GM12891 (cell line): ENCODE measurements at regions not wholly inside any gene's neighbourhood (a gene's known extent, or its start where the extent isn't known, plus 50 kb on each side); places are given as distances from the start of the nearest gene placed in this dataset.
"Not testable (repeated sequence)": the region's sequence is repeated elsewhere in the genome, so short reads cannot be mapped to it uniquely, and the experiment has no call there.

Experiments
- DNase-seq: peaks from one replicate; pipeline ENCODE4 v3.0.0; 2011; ENCODE audit warnings: low spot score; ENCODE audit not compliant: insufficient read length
- FAIRE-seq: peaks from 2 replicates; lab custom pipeline; 2011; peaks lifted over from hg19 to GRCh38; lab: Jason Lieb, UNC
- PAX5 ChIP-seq: IDR thresholded peaks from 2 replicates; pipeline ENCODE4 v1.6.1; 2011; ENCODE audit warnings: low read length, moderate library complexity, mild to moderate bottlenecking; ENCODE audit not compliant: insufficient read depth, severe bottlenecking
- POLR2A ChIP-seq: IDR thresholded peaks from 2 replicates; pipeline ENCODE4 v1.6.1; 2011; ENCODE audit warnings: low read depth, low read length, control low read depth
- POLR2AphosphoS5 ChIP-seq: IDR thresholded peaks from 2 replicates; pipeline ENCODE4 v1.6.1; 2011; ENCODE audit warnings: low read depth, low read length, control low read depth
- POU2F2 ChIP-seq: IDR thresholded peaks from 2 replicates; pipeline ENCODE4 v1.6.1; 2011; ENCODE audit warnings: low read depth, mild to moderate bottlenecking, control low read depth, low read length, moderate library complexity
- SPI1 ChIP-seq: IDR thresholded peaks from 2 replicates; pipeline ENCODE4 v1.6.1; 2011; ENCODE audit warnings: low read depth, low read length, control low read depth
- TAF1 ChIP-seq: IDR thresholded peaks from 2 replicates; pipeline ENCODE4 v1.6.1; 2011; ENCODE audit warnings: low read depth, low read length, control low read depth

- DNase-seq (no peak), FAIRE-seq (no peak)
- no peak for TF ChIP-seq POLR2AphosphoS5
- TF ChIP-seq SPI1, result no peak
- no peak for TF ChIP-seq POLR2A
- no peak for TF ChIP-seq TAF1
- TF ChIP-seq PAX5, result no peak
- TF ChIP-seq POU2F2, result no peak
Observed at GRCh38 chr11:39772525-39773137, 1686.8 kb downstream of the LRRC4C start.

- no peak for FAIRE-seq
- TF ChIP-seq POU2F2 (no peak), PAX5 (no peak), POLR2AphosphoS5 (no peak), TAF1 (no peak), POLR2A (no peak), SPI1 (no peak)
- no peak for DNase-seq
Observed at GRCh38 chr11:39768214-39768613, 1691.2 kb downstream of the LRRC4C start.

GRCh38 chr11:39745401-39745800, 1714.1 kb downstream of the LRRC4C start:
- TF ChIP-seq PAX5 (no peak), POU2F2 (no peak), POLR2A (no peak), SPI1 (no peak), TAF1 (no peak), POLR2AphosphoS5 (no peak)
- FAIRE-seq (no peak), DNase-seq (no peak)

- no peak for DNase-seq
- TF ChIP-seq PAX5, result no peak
- TF ChIP-seq TAF1, result no peak
- no peak for TF ChIP-seq POLR2A
- TF ChIP-seq POU2F2, result no peak
- TF ChIP-seq SPI1, result no peak
- no peak for TF ChIP-seq POLR2AphosphoS5
- no peak for FAIRE-seq
Observed at GRCh38 chr11:39741066-39741465, 1718.4 kb downstream of the LRRC4C start.

- not testable (repeated sequence) for DNase-seq, FAIRE-seq
Observed at GRCh38 chr11:39736351-39736750, 1723.1 kb downstream of the LRRC4C start.

GRCh38 chr11:39732001-39732400, 1727.5 kb downstream of the LRRC4C start:
- no peak for DNase-seq
- no peak for TF ChIP-seq POU2F2
- TF ChIP-seq POLR2AphosphoS5, result no peak
- no peak for TF ChIP-seq TAF1
- no peak for TF ChIP-seq PAX5
- no peak for TF ChIP-seq POLR2A
- no peak for TF ChIP-seq SPI1

GRCh38 chr11:39725081-39725480, 1734.4 kb downstream of the LRRC4C start:
- FAIRE-seq (no peak), DNase-seq (no peak)
- TF ChIP-seq POU2F2, result no peak
- TF ChIP-seq SPI1, result no peak
- no peak for TF ChIP-seq POLR2AphosphoS5
- TF ChIP-seq POLR2A, result no peak
- TF ChIP-seq PAX5, result no peak
- TF ChIP-seq TAF1, result no peak

More at GRCh38 chr11:39732001-39732400, 1727.5 kb downstream of the LRRC4C start:
- FAIRE-seq, result no peak

GRCh38 chr11:39724404-39724803, 1735.0 kb downstream of the LRRC4C start:
- DNase-seq, result no peak
- no peak for FAIRE-seq
- no peak for TF ChIP-seq SPI1
- no peak for TF ChIP-seq POU2F2
- no peak for TF ChIP-seq POLR2AphosphoS5
- TF ChIP-seq POLR2A, result no peak
- TF ChIP-seq TAF1, result no peak
- no peak for TF ChIP-seq PAX5

- FAIRE-seq, result no peak
- DNase-seq, result no peak
- TF ChIP-seq POLR2A, result no peak
- TF ChIP-seq TAF1, result no peak
- TF ChIP-seq POU2F2, result no peak
- no peak for TF ChIP-seq POLR2AphosphoS5
- TF ChIP-seq PAX5, result no peak
- no peak for TF ChIP-seq SPI1
Observed at GRCh38 chr11:39712581-39712980, 1746.9 kb downstream of the LRRC4C start.

GRCh38 chr11:39690856-39691255, 1768.6 kb downstream of the LRRC4C start:
- DNase-seq (no peak), FAIRE-seq (no peak)
- TF ChIP-seq POLR2AphosphoS5 (no peak), TAF1 (no peak), PAX5 (no peak), POLR2A (no peak), SPI1 (no peak), POU2F2 (no peak)
